Caco-2 (cell line): ENCODE measurements at regions not wholly inside any gene's neighbourhood (a gene's known extent, or its start where the extent isn't known, plus 50 kb on each side); places are given as distances from the start of the nearest gene placed in this dataset.

Experiments
- BruUV-seq: library from RNA; stranded (reverse); fragments of 400-500 nt; replicated peaks from 2 replicates; lab custom pipeline; 2021; lab: Mats Ljungman, UMichigan
- CTCF ChIA-PET: fragments of 300-600 bp; sonication (Branson Sonifier 250); formaldehyde crosslinking; loops from one replicate; lab custom pipeline; 2022; ENCODE audit warnings: antibody characterized with exemption; lab: Charles Lee
- POLR2A ChIA-PET: fragments of 300-600 bp; sonication (Branson Sonifier 250); formaldehyde crosslinking; loops from one replicate; lab custom pipeline; 2022; ENCODE audit warnings: antibody characterized with exemption; lab: Charles Lee
- DNase-seq, 2 experiments: peaks; one replicate each; pipeline versions ENCODE4 v3.0.0 to v3.0.0-alpha.2; 2020 to 2022
- H3K27me3 ChIP-seq: replicated peaks from 2 replicates; pipeline ENCODE4 v1.6.0; 2011; ENCODE audit warnings: low read length; ENCODE audit not compliant: control insufficient read depth, insufficient read depth
- H3K36me3 ChIP-seq: 2 replicates; pipeline ENCODE4 v1.5.1; 2011; ENCODE audit warnings: low read length; ENCODE audit not compliant: control insufficient read depth, insufficient read depth
- H3K4me1 ChIP-seq: fragments of 250-450 bp; sonication (Bioruptor Pico); 2 replicates; pipeline ENCODE4 v1.5.1; 2020; ENCODE audit warnings: mild to moderate bottlenecking
- H3K4me3 ChIP-seq: 2 replicates; pipeline ENCODE4 v1.5.1; 2011; ENCODE audit warnings: low read depth, mild to moderate bottlenecking, control low read depth, low read length
- H3K9me3 ChIP-seq: fragments of 250-450 bp; sonication (Bioruptor Pico); 2 replicates; pipeline ENCODE4 v1.5.1; 2020; ENCODE audit warnings: mild to moderate bottlenecking, moderate library complexity
- H3K27ac Mint-ChIP-seq: one replicate; pipeline ENCODE4 v1.8.0; 2022; ENCODE audit warnings: mixed read lengths; ENCODE audit not compliant: unreplicated experiment
- H3K27me3 Mint-ChIP-seq: one replicate; pipeline ENCODE4 v1.8.0; 2022; ENCODE audit warnings: mixed read lengths; ENCODE audit not compliant: insufficient read depth, unreplicated experiment
- H3K36me3 Mint-ChIP-seq: one replicate; pipeline ENCODE4 v1.8.0; 2022; ENCODE audit warnings: mild to moderate bottlenecking, mixed read lengths; ENCODE audit not compliant: insufficient read depth, unreplicated experiment
- H3K4me1 Mint-ChIP-seq: one replicate; pipeline ENCODE4 v1.8.0; 2022; ENCODE audit warnings: low read depth, mixed read lengths; ENCODE audit not compliant: unreplicated experiment
- H3K4me3 Mint-ChIP-seq: one replicate; pipeline ENCODE4 v1.8.0; 2022; ENCODE audit warnings: mild to moderate bottlenecking, moderate library complexity, mixed read lengths; ENCODE audit not compliant: unreplicated experiment
- H3K9me3 Mint-ChIP-seq: one replicate; pipeline ENCODE4 v1.8.0; 2022; ENCODE audit warnings: mixed read lengths; ENCODE audit not compliant: unreplicated experiment
- CTCF ChIP-seq, 2 experiments: fragments of 200-600 bp in 1 of 2; IDR thresholded peaks; 1 replicate in 1 of 2; 2 replicates in 1 of 2; pipeline versions ENCODE4 v1.5.1 to v1.8.0; 2011 to 2022; ENCODE audit warnings: antibody characterized with exemption in 1 of 2, control low read depth in 1 of 2, inconsistent platforms in 1 of 2, low read depth in 1 of 2, low read length in 1 of 2, mild to moderate bottlenecking in 1 of 2, moderate library complexity in 1 of 2; ENCODE audit not compliant: insufficient read depth in 1 of 2, severe bottlenecking in 1 of 2, unreplicated experiment in 1 of 2
- intact Hi-C: fragments of 100-400 bp; cut with micrococcal nuclease; formaldehyde crosslinking; loops from one replicate; pipeline ENCODE4 v1.10.0; 2022; ENCODE audit not compliant: unreplicated experiment

GRCh38 chr7:54917613-54918391 is 101.0 kb upstream of the EGFR start:
- Mint-ChIP-seq H3K36me3 (no peaks in the 10 kb centered on the region), H3K27me3 (no peaks in the 10 kb centered on the region), H3K4me3 (no peak overlapping the region), H3K9me3 (no peaks in the 10 kb centered on the region), H3K4me1 (no peaks in the 10 kb centered on the region), H3K27ac (no peak overlapping the region)
- Histone ChIP-seq H3K9me3 (no peaks in the 10 kb centered on the region), H3K4me3 (no peak overlapping the region), H3K27me3 (no peaks in the 10 kb centered on the region), H3K36me3 (no peaks in the 10 kb centered on the region), H3K4me1 (no peaks in the 10 kb centered on the region)
- intact Hi-C loops: no loop called here
- TF ChIP-seq CTCF (IDR thresholded peaks at IDR 0.05; ENCODE audit: insufficient read depth in 1 of 2, low read depth in 1 of 2, low read length in 1 of 2, severe bottlenecking in 1 of 2, unreplicated experiment in 1 of 2): no peak
- DNase-seq: no peak
- ChIA-PET CTCF (interaction anchor here (0.7 kb wide), 1 partner anchor 75 kb away, joined by 3 read pairs; no protein-coding TSS in a partner anchor), POLR2A (no interaction called here)
- no TSS peak for BruUV-seq

DNA sequence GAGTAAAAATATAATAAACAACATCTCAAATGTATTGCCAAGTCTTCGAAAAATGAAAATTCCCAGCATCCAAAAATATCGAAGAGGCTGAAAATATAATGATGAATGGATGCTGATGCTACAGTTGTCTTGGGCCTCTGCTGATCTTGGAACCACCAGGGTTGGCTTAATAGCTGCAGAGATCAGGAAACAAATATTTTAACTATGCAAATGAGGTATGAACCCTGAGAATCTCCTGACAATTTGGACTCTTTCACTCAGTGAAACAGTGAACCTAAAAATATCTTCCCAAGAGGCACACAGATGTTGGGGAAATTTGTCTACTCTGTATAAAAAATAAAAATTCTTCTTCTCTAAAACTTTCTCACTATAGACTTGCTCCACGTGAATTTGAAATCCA is 97.7 kb upstream of the EGFR start:
- POLR2A ChIA-PET: no interaction called here
- no peaks in the 10 kb centered on the region for H3K27me3 Mint-ChIP-seq
- Histone ChIP-seq H3K9me3 (no peaks in the 10 kb centered on the region), H3K4me3 (no peak overlapping the region), H3K36me3 (no peaks in the 10 kb centered on the region), H3K27me3 (no peaks in the 10 kb centered on the region), H3K4me1 (no peaks in the 10 kb centered on the region)
- H3K4me3 Mint-ChIP-seq: no peak overlapping the region
- no peak overlapping the region for H3K27ac Mint-ChIP-seq
- TF ChIP-seq CTCF (IDR thresholded peaks at IDR 0.05; ENCODE audit: insufficient read depth in 1 of 2, low read depth in 1 of 2, low read length in 1 of 2, severe bottlenecking in 1 of 2, unreplicated experiment in 1 of 2): no peak
- BruUV-seq: no TSS peak
- no peaks in the 10 kb centered on the region for H3K36me3 Mint-ChIP-seq
- no peak for DNase-seq
- intact Hi-C loops: no loop called here
- H3K9me3 Mint-ChIP-seq: no peaks in the 10 kb centered on the region
- CTCF ChIA-PET: no interaction called here
- H3K4me1 Mint-ChIP-seq: no peaks in the 10 kb centered on the region

- Mint-ChIP-seq H3K27me3 (no peaks in the 10 kb centered on the region), H3K4me3 (no peak overlapping the region), H3K36me3 (no peaks in the 10 kb centered on the region), H3K9me3 (peaks cover 16% of the 10 kb centered on the region), H3K27ac (no peak overlapping the region), H3K4me1 (peaks cover 6% of the 10 kb centered on the region)
- CTCF ChIA-PET: no interaction called here
- Histone ChIP-seq H3K4me1 (peaks cover 11% of the 10 kb centered on the region), H3K36me3 (no peaks in the 10 kb centered on the region), H3K9me3 (no peaks in the 10 kb centered on the region), H3K27me3 (no peaks in the 10 kb centered on the region), H3K4me3 (no peak overlapping the region)
- POLR2A ChIA-PET: no interaction called here
- TF ChIP-seq CTCF (IDR thresholded peaks at IDR 0.05; ENCODE audit: insufficient read depth in 1 of 2, low read depth in 1 of 2, low read length in 1 of 2, severe bottlenecking in 1 of 2, unreplicated experiment in 1 of 2): no peak
- no peak for DNase-seq
- intact Hi-C loops: no loop called here
- BruUV-seq: no TSS peak
These were observed 87.3 kb upstream of the EGFR start for GRCh38 chr7:54931532-54931931.
